ENCODE measurements at regions not wholly inside any gene's neighbourhood (a gene's known extent, or its start where the extent isn't known, plus 50 kb on each side); places are given as distances from the start of the nearest gene placed in this dataset.

GRCh38 chr2:120609826-120610395 lies 125.8 kb upstream of the GLI2 start:
- TF ChIP-seq CTCF (IDR thresholded peaks at IDR 0.05) (no peak), POLR2A (IDR thresholded peaks at IDR 0.05) (no peak)
